ENCODE measurements at regions not wholly inside any gene's neighbourhood (a gene's known extent, or its start where the extent isn't known, plus 50 kb on each side); places are given as distances from the start of the nearest gene placed in this dataset.
"Not testable (repeated sequence)": the region's sequence is repeated elsewhere in the genome, so short reads cannot be mapped to it uniquely, and the experiment has no call there.

- peaks cover 1% of the 10 kb centered on the region for H3K9me3 ChIP-seq (ENCODE audit: control insufficient read depth, low read length)
Measured at GRCh38 chr7:92953657-92954056, 117.3 kb upstream of the CDK6 start.

GRCh38 chr7:92949748-92950147 lies 113.4 kb upstream of the CDK6 start:
- no peak for DNase-seq
- Histone ChIP-seq H3K36me3 (ENCODE audit: control insufficient read depth in 1 of 2, insufficient read depth in 2 of 2, low read length in 1 of 2) (no peaks in the 10 kb centered on the region), H3K4me3 (ENCODE audit: low read length in 2 of 2) (no peak overlapping the region), H3K27me3 (ENCODE audit: control insufficient read depth in 1 of 2, insufficient read depth in 2 of 2, low read length in 1 of 2) (no peaks in the 10 kb centered on the region), H3K27ac (ENCODE audit: low read depth in 1 of 2, low read length in 2 of 2) (no peak overlapping the region), H3K9me3 (ENCODE audit: control insufficient read depth, low read length) (no peaks in the 10 kb centered on the region), H3K4me1 (ENCODE audit: control insufficient read depth in 1 of 2, insufficient read depth in 2 of 2, low read length in 2 of 2) (no peaks in the 10 kb centered on the region)
- intact Hi-C loops (cut with DNase I): loop anchor here in 1 of 2 donors (10.0 kb wide), 1 partner anchor 55 kb away; no protein-coding TSS in a partner anchor
- no peak for ATAC-seq (ENCODE audit: low FRiP score)
- WGBS, 2 donors: 64 to 88% methylated on average over 1 of the region's 1 CpG

More at GRCh38 chr7:92953657-92954056, 117.3 kb upstream of the CDK6 start:
- no peak for DNase-seq
- Histone ChIP-seq H3K4me1 (ENCODE audit: control insufficient read depth in 1 of 2, insufficient read depth in 2 of 2, low read length in 2 of 2) (no peaks in the 10 kb centered on the region), H3K36me3 (ENCODE audit: control insufficient read depth in 1 of 2, insufficient read depth in 2 of 2, low read length in 1 of 2) (no peaks in the 10 kb centered on the region), H3K4me3 (ENCODE audit: low read length in 2 of 2) (no peak overlapping the region), H3K27ac (ENCODE audit: low read depth in 1 of 2, low read length in 2 of 2) (no peak overlapping the region), H3K27me3 (ENCODE audit: control insufficient read depth in 1 of 2, insufficient read depth in 2 of 2, low read length in 1 of 2) (no peaks in the 10 kb centered on the region)
- 39 to 45% methylated on average over 2 of the region's 2 CpGs for WGBS, 2 donors
- intact Hi-C loops (cut with DNase I): no loop called here
- no peak for ATAC-seq (ENCODE audit: low FRiP score)

GRCh38 chr7:92945840-92946239 lies 109.5 kb upstream of the CDK6 start:
- H3K4me1 ChIP-seq (ENCODE audit: control insufficient read depth in 1 of 2, insufficient read depth in 2 of 2, low read length in 2 of 2): no peaks in the 10 kb centered on the region
- H3K4me3 ChIP-seq (ENCODE audit: low read length in 2 of 2): no peak overlapping the region
- no peaks in the 10 kb centered on the region for H3K27me3 ChIP-seq (ENCODE audit: control insufficient read depth in 1 of 2, insufficient read depth in 2 of 2, low read length in 1 of 2)
- DNase-seq (no peak), ATAC-seq (ENCODE audit: low FRiP score) (no peak)
- intact Hi-C loops (cut with DNase I): loop anchor here in 1 of 2 donors (10.0 kb wide), 1 partner anchor 59 kb away; no protein-coding TSS in a partner anchor
- no peak overlapping the region for H3K27ac ChIP-seq (ENCODE audit: low read depth in 1 of 2, low read length in 2 of 2)
- no peaks in the 10 kb centered on the region for H3K36me3 ChIP-seq (ENCODE audit: control insufficient read depth in 1 of 2, insufficient read depth in 2 of 2, low read length in 1 of 2)
- no peaks in the 10 kb centered on the region for H3K9me3 ChIP-seq (ENCODE audit: control insufficient read depth, low read length)
- 95 to 99% methylated on average over 4 of the region's 4 CpGs for WGBS, 2 donors

GRCh38 chr7:92944633-92945032 lies 108.3 kb upstream of the CDK6 start:
- Histone ChIP-seq H3K4me3 (ENCODE audit: low read length in 2 of 2) (no peak overlapping the region), H3K9me3 (ENCODE audit: control insufficient read depth, low read length) (peaks cover 2% of the 10 kb centered on the region), H3K36me3 (ENCODE audit: control insufficient read depth in 1 of 2, insufficient read depth in 2 of 2, low read length in 1 of 2) (no peaks in the 10 kb centered on the region), H3K27me3 (ENCODE audit: control insufficient read depth in 1 of 2, insufficient read depth in 2 of 2, low read length in 1 of 2) (no peaks in the 10 kb centered on the region), H3K4me1 (ENCODE audit: control insufficient read depth in 1 of 2, insufficient read depth in 2 of 2, low read length in 2 of 2) (no peaks in the 10 kb centered on the region), H3K27ac (ENCODE audit: low read depth in 1 of 2, low read length in 2 of 2) (no peak overlapping the region)
- intact Hi-C loops (cut with DNase I): loop anchor here in 1 of 2 donors (10.0 kb wide), 1 partner anchor 60 kb away; no protein-coding TSS in a partner anchor
- 6% methylated on average over 6 of the region's 6 CpGs for WGBS, 2 donors
- peak; percentile 48 for ATAC-seq (ENCODE audit: low FRiP score)
- no peak for DNase-seq

- WGBS, 2 donors: 63 to 75% methylated on average over 1 of the region's 1 CpG
Measured at GRCh38 chr7:92942706-92943105, 106.3 kb upstream of the CDK6 start.

GRCh38 chr7:92939666-92940360 lies 103.4 kb upstream of the CDK6 start:
- DNase-seq (no peak), ATAC-seq (ENCODE audit: low FRiP score) (no peak)
- no peaks in the 10 kb centered on the region for H3K27me3 ChIP-seq (ENCODE audit: control insufficient read depth in 1 of 2, insufficient read depth in 2 of 2, low read length in 1 of 2)
- intact Hi-C loops (cut with DNase I): loop anchor here in 1 of 2 donors (10.0 kb wide), 1 partner anchor 65 kb away; no protein-coding TSS in a partner anchor
- 62 to 74% methylated on average over 3 of the region's 3 CpGs for WGBS, 2 donors
- H3K9me3 ChIP-seq (ENCODE audit: control insufficient read depth, low read length): peaks cover 3% of the 10 kb centered on the region
- no peak overlapping the region for H3K27ac ChIP-seq (ENCODE audit: low read depth in 1 of 2, low read length in 2 of 2)
- no peak overlapping the region for H3K4me3 ChIP-seq (ENCODE audit: low read length in 2 of 2)
- H3K4me1 ChIP-seq (ENCODE audit: control insufficient read depth in 1 of 2, insufficient read depth in 2 of 2, low read length in 2 of 2): no peaks in the 10 kb centered on the region
- no peaks in the 10 kb centered on the region for H3K36me3 ChIP-seq (ENCODE audit: control insufficient read depth in 1 of 2, insufficient read depth in 2 of 2, low read length in 1 of 2)

More at GRCh38 chr7:92942706-92943105, 106.3 kb upstream of the CDK6 start:
- DNase-seq; H3K36me3 ChIP-seq (ENCODE audit: control insufficient read depth in 1 of 2, insufficient read depth in 2 of 2, low read length in 1 of 2); H3K9me3 ChIP-seq (ENCODE audit: control insufficient read depth, low read length); H3K27me3 ChIP-seq (ENCODE audit: control insufficient read depth in 1 of 2, insufficient read depth in 2 of 2, low read length in 1 of 2); H3K27ac ChIP-seq (ENCODE audit: low read depth in 1 of 2, low read length in 2 of 2); H3K4me1 ChIP-seq (ENCODE audit: control insufficient read depth in 1 of 2, insufficient read depth in 2 of 2, low read length in 2 of 2); H3K4me3 ChIP-seq (ENCODE audit: low read length in 2 of 2); ATAC-seq (ENCODE audit: low FRiP score): not testable (repeated sequence)
- intact Hi-C loops (cut with DNase I): loop anchor here in 1 of 2 donors (10.0 kb wide), 1 partner anchor 62 kb away; no protein-coding TSS in a partner anchor

- intact Hi-C loops (cut with DNase I): no loop called here
- ATAC-seq (ENCODE audit: low FRiP score): no peak
- Histone ChIP-seq H3K36me3 (ENCODE audit: control insufficient read depth in 1 of 2, insufficient read depth in 2 of 2, low read length in 1 of 2) (no peaks in the 10 kb centered on the region), H3K27ac (ENCODE audit: low read depth in 1 of 2, low read length in 2 of 2) (no peak overlapping the region), H3K4me3 (ENCODE audit: low read length in 2 of 2) (no peak overlapping the region), H3K9me3 (ENCODE audit: control insufficient read depth, low read length) (peaks cover 2% of the 10 kb centered on the region), H3K4me1 (ENCODE audit: control insufficient read depth in 1 of 2, insufficient read depth in 2 of 2, low read length in 2 of 2) (no peaks in the 10 kb centered on the region), H3K27me3 (ENCODE audit: control insufficient read depth in 1 of 2, insufficient read depth in 2 of 2, low read length in 1 of 2) (no peaks in the 10 kb centered on the region)
- DNase-seq: no peak
- 35 to 45% methylated on average over 1 of the region's 1 CpG for WGBS, 2 donors
Measured at GRCh38 chr7:92934096-92934495, 97.7 kb upstream of the CDK6 start.

GRCh38 chr7:92932450-92932849 lies 96.1 kb upstream of the CDK6 start:
- ATAC-seq (ENCODE audit: low FRiP score): no peak
- intact Hi-C loops (cut with DNase I): no loop called here
- DNase-seq: no peak
- Histone ChIP-seq H3K4me3 (ENCODE audit: low read length in 2 of 2) (no peak overlapping the region), H3K27ac (ENCODE audit: low read depth in 1 of 2, low read length in 2 of 2) (no peak overlapping the region), H3K9me3 (ENCODE audit: control insufficient read depth, low read length) (peaks cover 2% of the 10 kb centered on the region), H3K27me3 (ENCODE audit: control insufficient read depth in 1 of 2, insufficient read depth in 2 of 2, low read length in 1 of 2) (no peaks in the 10 kb centered on the region), H3K4me1 (ENCODE audit: control insufficient read depth in 1 of 2, insufficient read depth in 2 of 2, low read length in 2 of 2) (no peaks in the 10 kb centered on the region), H3K36me3 (ENCODE audit: control insufficient read depth in 1 of 2, insufficient read depth in 2 of 2, low read length in 1 of 2) (no peaks in the 10 kb centered on the region)
- 71 to 78% methylated on average over 8 of the region's 8 CpGs for WGBS, 2 donors

- Histone ChIP-seq H3K36me3 (ENCODE audit: control insufficient read depth in 1 of 2, insufficient read depth in 2 of 2, low read length in 1 of 2) (no peaks in the 10 kb centered on the region), H3K4me3 (ENCODE audit: low read length in 2 of 2) (no peak overlapping the region), H3K9me3 (ENCODE audit: control insufficient read depth, low read length) (peaks cover 2% of the 10 kb centered on the region), H3K27me3 (ENCODE audit: control insufficient read depth in 1 of 2, insufficient read depth in 2 of 2, low read length in 1 of 2) (no peaks in the 10 kb centered on the region), H3K27ac (ENCODE audit: low read depth in 1 of 2, low read length in 2 of 2) (no peak overlapping the region), H3K4me1 (ENCODE audit: control insufficient read depth in 1 of 2, insufficient read depth in 2 of 2, low read length in 2 of 2) (no peaks in the 10 kb centered on the region)
- intact Hi-C loops (cut with DNase I): no loop called here
- WGBS, 2 donors: 47 to 60% methylated on average over 1 of the region's 1 CpG
- no peak for DNase-seq
- ATAC-seq (ENCODE audit: low FRiP score): no peak
Measured at GRCh38 chr7:92930404-92930803, 94.0 kb upstream of the CDK6 start.

Measured in aorta (tissue), 5 donors.